A172 (cell line): ENCODE measurements at regions not wholly inside any gene's neighbourhood (a gene's known extent, or its start where the extent isn't known, plus 50 kb on each side); places are given as distances from the start of the nearest gene placed in this dataset.

Source experiments
- DNase-seq: peaks from one replicate; pipeline ENCODE4 v3.0.0-alpha.2; 2015; ENCODE audit warnings: low spot score

GRCh38 chr2:59677158-59677557 lies 876.3 kb downstream of the BCL11A start:
- no peak for DNase-seq

- DNase-seq: no peak
Measured at GRCh38 chr2:59674100-59674499, 879.4 kb downstream of the BCL11A start.

- no peak for DNase-seq
Measured at GRCh38 chr2:59665021-59665420, 888.4 kb downstream of the BCL11A start.

- DNase-seq: no peak
Measured at GRCh38 chr2:59662127-59662861, 891.2 kb downstream of the BCL11A start.

GRCh38 chr2:59660262-59660661 lies 893.2 kb downstream of the BCL11A start:
- no peak for DNase-seq

GRCh38 chr2:59658906-59659635 lies 894.4 kb downstream of the BCL11A start:
- DNase-seq: no peak

GRCh38 chr2:59655809-59656208 lies 897.6 kb downstream of the BCL11A start:
- no peak for DNase-seq

- DNase-seq: no peak
Measured at GRCh38 chr2:59654710-59655109, 898.7 kb downstream of the BCL11A start.

- no peak for DNase-seq
Measured at GRCh38 chr2:59653164-59653563, 900.3 kb downstream of the BCL11A start.

- no peak for DNase-seq
Measured at GRCh38 chr2:59630789-59631188, 922.7 kb downstream of the BCL11A start.

GRCh38 chr2:59627599-59627998 lies 925.9 kb downstream of the BCL11A start:
- no peak for DNase-seq

- no peak for DNase-seq
Measured at GRCh38 chr2:59622599-59623308, 930.7 kb downstream of the BCL11A start.

- DNase-seq: no peak
Measured at GRCh38 chr2:59604123-59604522, 949.3 kb downstream of the BCL11A start.

- no peak for DNase-seq
Measured at GRCh38 chr2:59594671-59595222, 958.7 kb downstream of the BCL11A start.

- DNase-seq: no peak
Measured at GRCh38 chr2:59590798-59591197, 962.7 kb downstream of the BCL11A start.

- no peak for DNase-seq
Measured at GRCh38 chr2:59589881-59590280, 963.6 kb downstream of the BCL11A start.

GRCh38 chr2:59588286-59588685 lies 965.2 kb downstream of the BCL11A start:
- no peak for DNase-seq

- no peak for DNase-seq
Measured at GRCh38 chr2:59586176-59586575, 967.3 kb downstream of the BCL11A start.

- DNase-seq: no peak
Measured at GRCh38 chr2:59585655-59586054, 967.8 kb downstream of the BCL11A start.

- no peak for DNase-seq
Measured at GRCh38 chr2:59584958-59585357, 968.5 kb downstream of the BCL11A start.

GRCh38 chr2:59583173-59583765 lies 970.2 kb downstream of the BCL11A start:
- no peak for DNase-seq

GRCh38 chr2:59578349-59578748 lies 975.1 kb downstream of the BCL11A start:
- no peak for DNase-seq
